ENCODE measurements at regions not wholly inside any gene's neighbourhood (a gene's known extent, or its start where the extent isn't known, plus 50 kb on each side); places are given as distances from the start of the nearest gene placed in this dataset.

DNA sequence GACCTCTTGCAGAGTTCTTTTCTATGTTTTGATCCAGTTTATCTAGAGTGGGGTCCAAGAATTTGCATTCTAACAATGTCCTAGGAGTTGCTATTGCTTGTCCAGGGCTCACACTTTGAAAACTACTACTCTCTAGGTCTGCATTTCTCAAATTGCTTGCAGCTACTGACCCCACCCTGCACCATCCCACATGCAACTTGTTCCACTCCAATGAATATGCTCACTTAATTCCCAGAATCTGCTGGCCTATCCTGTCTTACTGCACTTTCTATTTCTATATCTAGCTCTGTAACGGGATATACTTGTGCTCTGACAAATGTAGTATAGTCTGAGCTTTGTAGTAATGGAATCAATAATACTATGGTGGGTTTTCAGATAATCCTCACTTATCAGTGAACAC lies 570.3 kb downstream of the IQCM start:
- Histone ChIP-seq H3K27me3 (no peaks in the 10 kb centered on the region), H3K9me3 (replicated peaks in 1 of 3) (no peaks in the 10 kb centered on the region), H3K4me3 (no peak overlapping the region), H3K4me1 (replicated peaks in 1 of 2) (no peaks in the 10 kb centered on the region), H3K27ac (no peak overlapping the region), H3K36me3 (replicated peaks in 1 of 2) (no peaks in the 10 kb centered on the region)
- TF ChIP-seq CTCF (IDR thresholded peaks at IDR 0.05) (no peak), POLR2A (IDR thresholded peaks at IDR 0.05) (no peak)
- no peak for DNase-seq
- 68 to 84% (median 75%) methylated on average over 1 of the region's 1 CpG for WGBS, 4 donors
- intact Hi-C loops (cut with DNase I): no loop called here

GRCh38 chr4:149238097-149238496 lies 577.5 kb downstream of the IQCM start:
- 62 to 73% (median 71%) methylated on average over 3 of the region's 3 CpGs for WGBS, 4 donors
- intact Hi-C loops (cut with DNase I): no loop called here
- Histone ChIP-seq H3K36me3 (replicated peaks in 1 of 2) (no peaks in the 10 kb centered on the region), H3K4me3 (no peak overlapping the region), H3K9me3 (replicated peaks in 1 of 3) (no peaks in the 10 kb centered on the region), H3K27ac (no peak overlapping the region), H3K4me1 (replicated peaks in 1 of 2) (no peaks in the 10 kb centered on the region), H3K27me3 (no peaks in the 10 kb centered on the region)
- no peak for DNase-seq
- TF ChIP-seq CTCF (IDR thresholded peaks at IDR 0.05) (no peak), POLR2A (IDR thresholded peaks at IDR 0.05) (no peak)

- H3K27ac ChIP-seq: no peak overlapping the region
- H3K4me3 ChIP-seq: no peak overlapping the region
- no peaks in the 10 kb centered on the region for H3K27me3 ChIP-seq
- no peaks in the 10 kb centered on the region for H3K36me3 ChIP-seq (replicated peaks in 1 of 2)
- H3K9me3 ChIP-seq (replicated peaks in 1 of 3): no peaks in the 10 kb centered on the region
- no peaks in the 10 kb centered on the region for H3K4me1 ChIP-seq (replicated peaks in 1 of 2)
- no peak for DNase-seq
- TF ChIP-seq CTCF (IDR thresholded peaks at IDR 0.05): no peak
- no peak for TF ChIP-seq POLR2A (IDR thresholded peaks at IDR 0.05)
- intact Hi-C loops (cut with DNase I): no loop called here
- 86 to 97% (median 96%) methylated on average over 1 of the region's 1 CpG for WGBS, 4 donors
These were observed 580.8 kb downstream of the IQCM start for GRCh38 chr4:149234798-149235197.

GRCh38 chr4:149223659-149224058 lies 592.0 kb downstream of the IQCM start:
- H3K27me3 ChIP-seq: no peaks in the 10 kb centered on the region
- DNase-seq: no peak
- H3K9me3 ChIP-seq (replicated peaks in 1 of 3): no peaks in the 10 kb centered on the region
- TF ChIP-seq CTCF (IDR thresholded peaks at IDR 0.05) (no peak), POLR2A (IDR thresholded peaks at IDR 0.05) (no peak)
- no peak overlapping the region for H3K4me3 ChIP-seq
- no peaks in the 10 kb centered on the region for H3K4me1 ChIP-seq (replicated peaks in 1 of 2)
- H3K27ac ChIP-seq: no peak overlapping the region
- H3K36me3 ChIP-seq (replicated peaks in 1 of 2): no peaks in the 10 kb centered on the region
- intact Hi-C loops (cut with DNase I): no loop called here
